GM12878 (cell line): ENCODE measurements at regions not wholly inside any gene's neighbourhood (a gene's known extent, or its start where the extent isn't known, plus 50 kb on each side); places are given as distances from the start of the nearest gene placed in this dataset.

Experiments used
- ATAC-seq: fragments of 200-7000 bp; cut with Tn5 transposase; 3 replicates; pipeline ENCODE4 v1.9.1; 2020; ENCODE audit warnings: mild to moderate bottlenecking, moderate library complexity
- BruUV-seq: library from RNA; stranded (reverse); fragments of 400-500 nt; replicated peaks from 2 replicates; lab custom pipeline; 2021; lab: Mats Ljungman, UMichigan
- CTCF ChIA-PET: fragments of 300-600 bp; sonication (Branson Sonifier 250); formaldehyde crosslinking; extraction: SDS; loops from one replicate; lab custom pipeline; 2021; ENCODE audit warnings: inconsistent platforms; lab: Yijun Ruan, JAX
- POLR2A ChIA-PET: fragments of 350-600 bp; formaldehyde crosslinking; extraction: SDS; loops from one replicate; lab custom pipeline; 2021; ENCODE audit warnings: inconsistent platforms; lab: Charles Lee
- RAD21 ChIA-PET: fragments of 300-600 bp; sonication (Branson Sonifier 250); formaldehyde crosslinking; loops from one replicate; lab custom pipeline; 2023; ENCODE audit warnings: antibody characterized with exemption; ENCODE audit not compliant: unreplicated experiment; lab: Charles Lee
- SMC1A ChIA-PET: fragments of 300-600 bp; sonication (Branson Sonifier 250); formaldehyde crosslinking; loops from one replicate; lab custom pipeline; 2023; ENCODE audit not compliant: unreplicated experiment, uncharacterized antibody; lab: Charles Lee
- DNase-seq: peaks from one replicate; pipeline ENCODE4 v3.0.0-alpha.2; 2011; ENCODE audit warnings: low read depth, low spot score
- FAIRE-seq: peaks from 3 replicates; lab custom pipeline; 2011; peaks lifted over from hg19 to GRCh38; lab: Jason Lieb, UNC
- H2AFZ ChIP-seq: 2 replicates; pipeline ENCODE4 v1.6.0; 2011; ENCODE audit warnings: low read depth, low read length, control low read depth; ENCODE audit not compliant: control insufficient read depth
- H3K27ac ChIP-seq: 2 replicates; pipeline ENCODE4 v1.5.1; 2011; ENCODE audit warnings: control low read depth; ENCODE audit not compliant: control insufficient read depth, insufficient read depth
- H3K27me3 ChIP-seq, 2 experiments: replicated peaks in 1 of 2; 2 replicates each; pipeline versions ENCODE4 v1.6.0 to v1.6.1; 2011; ENCODE audit warnings: low read length in 1 of 2; ENCODE audit not compliant: control insufficient read depth in 2 of 2, insufficient read depth in 2 of 2
- H3K36me3 ChIP-seq, 2 experiments: 2 replicates each; pipeline ENCODE4 v1.5.1; 2011; ENCODE audit warnings: low read length in 1 of 2; ENCODE audit not compliant: control insufficient read depth in 2 of 2, insufficient read depth in 2 of 2
- H3K4me1 ChIP-seq: 2 replicates; pipeline ENCODE4 v1.6.1; 2011; ENCODE audit warnings: mild to moderate bottlenecking, low read length, moderate library complexity, mixed read lengths; ENCODE audit not compliant: control insufficient read depth, insufficient read depth
- H3K4me2 ChIP-seq: 2 replicates; pipeline ENCODE4 v1.6.0; 2011; ENCODE audit warnings: control low read depth; ENCODE audit not compliant: control insufficient read depth, insufficient read depth
- H3K4me3 ChIP-seq: fragments of 200-600 bp; sonication (generic); 2 replicates; pipeline ENCODE4 v1.5.1; 2016
- H3K79me2 ChIP-seq: 2 replicates; pipeline ENCODE4 v1.6.0; 2011; ENCODE audit warnings: low read length; ENCODE audit not compliant: control insufficient read depth, insufficient read depth
- H3K9ac ChIP-seq: 2 replicates; pipeline ENCODE4 v1.8.0; 2011; ENCODE audit warnings: low read length, control low read depth, mixed read lengths; ENCODE audit not compliant: control insufficient read depth, insufficient read depth
- H3K9me3 ChIP-seq: replicated peaks from 3 replicates; pipeline ENCODE4 v1.5.1; 2011; ENCODE audit warnings: mild to moderate bottlenecking, low read length; ENCODE audit not compliant: control insufficient read depth, insufficient read depth
- H4K20me1 ChIP-seq: 2 replicates; pipeline ENCODE4 v1.6.0; 2011; ENCODE audit not compliant: control insufficient read depth, insufficient read depth
- CBX3 ChIP-seq: fragments of 200-600 bp; sonication (generic); IDR thresholded peaks from 2 replicates; pipeline ENCODE4 v1.6.1; 2016; ENCODE audit warnings: low read depth, borderline replicate concordance
- CTCF ChIP-seq, 3 experiments: IDR thresholded peaks in 2 of 3; conservative IDR thresholded peaks in 1 of 3; 2 replicates each; pipeline ENCODE4 v1.5.1; 2011; ENCODE audit warnings: low read depth in 3 of 3, low read length in 3 of 3, mild to moderate bottlenecking in 3 of 3, control low read depth in 2 of 3, moderate library complexity in 2 of 3, inconsistent platforms in 1 of 3, mixed read lengths in 1 of 3; ENCODE audit not compliant: control insufficient read depth in 2 of 3, insufficient read depth in 1 of 3; ENCODE audit errors: extremely low read depth in 1 of 3
- IKZF1 ChIP-seq: fragments of 450-650 bp; conservative IDR thresholded peaks from 2 replicates; pipeline ENCODE4 v1.6.1; 2017; ENCODE audit warnings: antibody characterized with exemption, mild to moderate bottlenecking
- JUND ChIP-seq: IDR thresholded peaks from 2 replicates; pipeline ENCODE4 v1.6.1; 2012; ENCODE audit warnings: low read depth, mild to moderate bottlenecking, low read length, improper control_type of control experiment, moderate library complexity
- MYC ChIP-seq: IDR thresholded peaks from 2 replicates; pipeline ENCODE4 v1.6.1; 2011; ENCODE audit warnings: mild to moderate bottlenecking, low read length, moderate library complexity, inconsistent platforms; ENCODE audit not compliant: insufficient read depth, insufficient replicate concordance, insufficient read length, severe bottlenecking
- NFYA ChIP-seq: IDR thresholded peaks from 2 replicates; pipeline ENCODE4 v1.6.1; 2011; ENCODE audit warnings: low read depth, mild to moderate bottlenecking, low read length, improper control_type of control experiment, borderline replicate concordance
- PRDM15 ChIP-seq: fragments of 450-650 bp; formaldehyde crosslinking; IDR thresholded peaks from 2 replicates; pipeline ENCODE4 v1.4.0; 2020; ENCODE audit warnings: mild to moderate bottlenecking, moderate library complexity
- SIN3A ChIP-seq: IDR thresholded peaks from 2 replicates; pipeline ENCODE4 v1.6.1; 2012; ENCODE audit warnings: low read depth, low read length, improper control_type of control experiment
- SRF ChIP-seq, 2 experiments: IDR thresholded peaks; 2 replicates each; pipeline ENCODE4 v1.6.1; 2011; ENCODE audit warnings: low read depth in 2 of 2, low read length in 2 of 2, mild to moderate bottlenecking in 1 of 2, moderate library complexity in 1 of 2
- TCF12 ChIP-seq: IDR thresholded peaks from 2 replicates; pipeline ENCODE4 v1.6.1; 2011; ENCODE audit warnings: low read depth, mild to moderate bottlenecking, low read length
- TCF3 ChIP-seq: IDR thresholded peaks from 2 replicates; pipeline ENCODE4 v1.6.1; 2012; ENCODE audit warnings: low read depth, mild to moderate bottlenecking, low read length, borderline replicate concordance; ENCODE audit not compliant: insufficient read depth
- ZBTB4 ChIP-seq: fragments of 450-650 bp; formaldehyde crosslinking; IDR thresholded peaks from 2 replicates; pipeline ENCODE4 v1.4.0; 2022; ENCODE audit warnings: mild to moderate bottlenecking, moderate library complexity
- WGBS: methylation state at CpG from one replicate; pipeline ENCODE4 v1.1.6; 2016; ENCODE audit warnings: low lambda C conversion rate; ENCODE audit not compliant: insufficient replicate concordance, insufficient coverage; ENCODE audit errors: missing lambda C conversion rate; 5-methylcytosine and 5-hydroxymethylcytosine counted together
- in situ Hi-C: fragments of 300-500 bp; cut with MboI; formaldehyde crosslinking; loops from 9 replicates; pipeline ENCODE4 v1.14.3; 2018; ENCODE audit warnings: mixed read lengths
- intact Hi-C: fragments of 100-400 bp; cut with micrococcal nuclease; formaldehyde crosslinking; loops from one replicate; pipeline ENCODE4 v1.14.2; 2022; ENCODE audit not compliant: unreplicated experiment

GRCh38 chr14:41277450-41277849, 329.2 kb upstream of the LRFN5 start (continued):
- TF ChIP-seq TCF12 (no peak), SRF (IDR thresholded peaks at IDR 0.05; ENCODE audit: low read depth in 2 of 2, low read length in 2 of 2) (no peak), JUND (no peak), ZBTB4 (CRISPR knock-in tag) (no peak), TCF3 (no peak), PRDM15 (CRISPR knock-in tag) (no peak)

- no peaks in the 10 kb centered on the region for H3K27me3 ChIP-seq
- no peak overlapping the region for H3K27ac ChIP-seq
- no peak overlapping the region for H2AFZ ChIP-seq
- in situ Hi-C loops (no loop called here), intact Hi-C loops (no loop called here)
- ChIA-PET POLR2A (no interaction called here), SMC1A (no interaction called here), RAD21 (no interaction called here), CTCF (no interaction called here)
- no peaks in the 10 kb centered on the region for H3K36me3 ChIP-seq
- H4K20me1 ChIP-seq: no peaks in the 10 kb centered on the region
- ATAC-seq (no peak), FAIRE-seq (no peak), DNase-seq (no peak)
- H3K4me3 ChIP-seq: no peak overlapping the region
- H3K4me1 ChIP-seq: no peaks in the 10 kb centered on the region
- no TSS peak for BruUV-seq
- no peaks in the 10 kb centered on the region; the same call in 2 of the 3 replicates for H3K9me3 ChIP-seq
- WGBS: 27% methylated on average over 2 of the region's 2 CpGs
- H3K9ac ChIP-seq: no peak overlapping the region
- H3K4me2 ChIP-seq: no peak overlapping the region
- no peaks in the 10 kb centered on the region for H3K79me2 ChIP-seq
- TF ChIP-seq MYC: no peak
- no peak for TF ChIP-seq CBX3
- no peak for TF ChIP-seq CTCF (IDR thresholded peaks at IDR 0.05 in 2 of 3, conservative IDR thresholded peaks at IDR 0.05 in 1 of 3; ENCODE audit: control insufficient read depth in 2 of 3, extremely low read depth in 1 of 3, insufficient read depth in 1 of 3, low read depth in 3 of 3, low read length in 3 of 3)
- TF ChIP-seq TCF3: no peak
- no peak for TF ChIP-seq NFYA
- TF ChIP-seq SIN3A: no peak
- TF ChIP-seq IKZF1: no peak
These were observed 349.2 kb upstream of the LRFN5 start for GRCh38 chr14:41257476-41257875.
